ENCODE measurements at regions not wholly inside any gene's neighbourhood (a gene's known extent, or its start where the extent isn't known, plus 50 kb on each side); places are given as distances from the start of the nearest gene placed in this dataset.

DNA sequence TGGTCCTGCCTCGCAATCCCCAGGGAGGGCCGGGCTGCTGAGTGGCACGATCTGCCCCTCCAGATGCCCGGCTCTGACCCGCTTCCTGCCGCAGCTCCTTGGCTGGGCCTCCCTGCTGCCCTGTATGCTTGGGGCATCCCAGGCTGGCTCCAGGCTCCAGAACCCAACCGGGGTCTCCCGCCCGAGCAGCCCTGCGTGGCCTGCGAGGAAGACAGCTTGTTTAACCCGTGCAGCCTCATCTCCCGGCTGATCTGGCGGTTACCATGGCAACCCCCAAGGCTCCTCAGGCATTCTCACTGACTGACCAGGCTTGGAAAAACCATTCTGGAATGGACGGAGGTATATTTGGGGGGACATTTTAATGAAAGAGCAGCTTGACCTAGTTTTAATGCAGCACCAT is 232.4 kb upstream of the MYO3A start:
- peaks cover 0 to 1% (median 0%) of the 10 kb centered on the region in 7 donors for H3K9me3 Mint-ChIP-seq
- 96% methylated on average over 14 of the region's 15 CpGs for WGBS (ENCODE audit: insufficient coverage)

DNA sequence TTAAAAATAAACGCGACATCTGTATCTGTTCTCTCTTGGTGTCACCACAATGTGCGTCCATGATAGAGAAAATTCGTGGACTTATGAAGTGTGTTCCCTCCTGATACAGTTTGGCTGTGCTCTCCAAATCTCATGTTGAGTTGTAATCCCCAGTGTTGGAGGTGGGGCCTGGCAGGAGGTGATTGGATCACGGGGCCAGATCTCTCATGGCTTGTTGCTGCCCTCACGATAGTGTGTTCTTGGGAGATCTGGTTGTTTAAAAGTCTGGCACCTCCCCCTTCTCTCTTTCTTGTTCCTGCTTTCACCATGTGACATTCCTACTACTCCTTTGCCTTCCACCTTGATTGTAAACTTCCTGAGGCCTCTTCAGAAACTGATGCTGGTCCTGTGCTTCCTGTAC is 229.4 kb upstream of the MYO3A start:
- no peaks in the 10 kb centered on the region for H3K4me1 ChIP-seq (ENCODE audit: control insufficient read depth in 1 of 2, insufficient read depth in 2 of 2, low read length in 2 of 2)
- no peak for DNase-seq
- 87% methylated on average over 4 of the region's 6 CpGs for WGBS (ENCODE audit: insufficient coverage)
- no peaks in the 10 kb centered on the region for H3K79me2 ChIP-seq (ENCODE audit: insufficient read depth, low read length)
- no peaks in the 10 kb centered on the region for H3K9me3 ChIP-seq (replicated peaks in 1 of 2; ENCODE audit: control insufficient read depth in 1 of 2, insufficient read depth in 1 of 2, low read length in 2 of 2)
- H2AFZ ChIP-seq (ENCODE audit: insufficient read depth, low read depth, low read length, poor library complexity, severe bottlenecking), result no peak overlapping the region
- TF ChIP-seq, protein P1, sequence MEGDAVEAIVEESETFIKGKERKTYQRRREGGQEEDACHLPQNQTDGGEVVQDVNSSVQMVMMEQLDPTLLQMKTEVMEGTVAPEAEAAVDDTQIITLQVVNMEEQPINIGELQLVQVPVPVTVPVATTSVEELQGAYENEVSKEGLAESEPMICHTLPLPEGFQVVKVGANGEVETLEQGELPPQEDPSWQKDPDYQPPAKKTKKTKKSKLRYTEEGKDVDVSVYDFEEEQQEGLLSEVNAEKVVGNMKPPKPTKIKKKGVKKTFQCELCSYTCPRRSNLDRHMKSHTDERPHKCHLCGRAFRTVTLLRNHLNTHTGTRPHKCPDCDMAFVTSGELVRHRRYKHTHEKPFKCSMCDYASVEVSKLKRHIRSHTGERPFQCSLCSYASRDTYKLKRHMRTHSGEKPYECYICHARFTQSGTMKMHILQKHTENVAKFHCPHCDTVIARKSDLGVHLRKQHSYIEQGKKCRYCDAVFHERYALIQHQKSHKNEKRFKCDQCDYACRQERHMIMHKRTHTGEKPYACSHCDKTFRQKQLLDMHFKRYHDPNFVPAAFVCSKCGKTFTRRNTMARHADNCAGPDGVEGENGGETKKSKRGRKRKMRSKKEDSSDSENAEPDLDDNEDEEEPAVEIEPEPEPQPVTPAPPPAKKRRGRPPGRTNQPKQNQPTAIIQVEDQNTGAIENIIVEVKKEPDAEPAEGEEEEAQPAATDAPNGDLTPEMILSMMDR (IDR thresholded peaks at IDR 0.05), result no peak
- Mint-ChIP-seq H3K4me1 (no peaks in the 10 kb centered on the region), H3K27me3 (ENCODE audit: low read depth in 3 of 3) (peaks cover 0 to 1% (median 0%) of the 10 kb centered on the region in 3 donors), H3K27ac (no peak overlapping the region), H3K4me3 (no peak overlapping the region), H3K36me3 (no peaks in the 10 kb centered on the region), H3K9me3 (no peaks in the 10 kb centered on the region)
- H3K4me2 ChIP-seq (replicated peaks; ENCODE audit: extremely low read depth, low read length, poor library complexity, severe bottlenecking), result no peak overlapping the region
- no peaks in the 10 kb centered on the region for H3K27me3 ChIP-seq (ENCODE audit: control insufficient read depth in 2 of 2, insufficient read depth in 2 of 2, low read length in 2 of 2)
- no peak overlapping the region for H3K27ac ChIP-seq (ENCODE audit: low read depth in 1 of 2, low read length in 2 of 2)
- H3K4me3 ChIP-seq (replicated peaks in 1 of 3; ENCODE audit: low read depth in 2 of 3, low read length in 3 of 3), result no peak overlapping the region
- H4K20me1 ChIP-seq (ENCODE audit: insufficient read depth, low read length), result no peaks in the 10 kb centered on the region
- intact Hi-C loops (cut with micrococcal nuclease), result no loop called here
- H3K9ac ChIP-seq (ENCODE audit: insufficient read depth, low read length, poor library complexity, severe bottlenecking), result no peak overlapping the region
- H3K36me3 ChIP-seq (replicated peaks in 1 of 2; ENCODE audit: control insufficient read depth in 1 of 2, insufficient read depth in 2 of 2, low read length in 2 of 2), result no peaks in the 10 kb centered on the region

More for the DNA sequence above, 232.4 kb upstream of the MYO3A start:
- H3K4me2 ChIP-seq (replicated peaks; ENCODE audit: extremely low read depth, low read length, poor library complexity, severe bottlenecking), result no peak overlapping the region
- intact Hi-C loops (cut with micrococcal nuclease), result no loop called here
- H3K4me3 Mint-ChIP-seq, result no peak overlapping the region
- no peak for DNase-seq
- no peak overlapping the region for H3K9ac ChIP-seq (ENCODE audit: insufficient read depth, low read length, poor library complexity, severe bottlenecking)
- no peaks in the 10 kb centered on the region for H3K4me1 ChIP-seq (ENCODE audit: control insufficient read depth in 1 of 2, insufficient read depth in 2 of 2, low read length in 2 of 2)
- no peaks in the 10 kb centered on the region for H3K36me3 ChIP-seq (replicated peaks in 1 of 2; ENCODE audit: control insufficient read depth in 1 of 2, insufficient read depth in 2 of 2, low read length in 2 of 2)
- H3K27me3 Mint-ChIP-seq (ENCODE audit: low read depth in 3 of 3), result peaks cover 1 to 2% (median 2%) of the 10 kb centered on the region in 3 donors
- H3K27ac Mint-ChIP-seq, result no peak overlapping the region
- no peak overlapping the region for H3K27ac ChIP-seq (ENCODE audit: low read depth in 1 of 2, low read length in 2 of 2)
- H4K20me1 ChIP-seq (ENCODE audit: insufficient read depth, low read length), result no peaks in the 10 kb centered on the region
- H3K9me3 ChIP-seq (replicated peaks in 1 of 2; ENCODE audit: control insufficient read depth in 1 of 2, insufficient read depth in 1 of 2, low read length in 2 of 2), result no peaks in the 10 kb centered on the region
- TF ChIP-seq, protein P1 (IDR thresholded peaks at IDR 0.05), result no peak
- H3K27me3 ChIP-seq (ENCODE audit: control insufficient read depth in 2 of 2, insufficient read depth in 2 of 2, low read length in 2 of 2), result no peaks in the 10 kb centered on the region
- no peaks in the 10 kb centered on the region for H3K4me1 Mint-ChIP-seq
- no peak overlapping the region for H2AFZ ChIP-seq (ENCODE audit: insufficient read depth, low read depth, low read length, poor library complexity, severe bottlenecking)
- no peaks in the 10 kb centered on the region for H3K79me2 ChIP-seq (ENCODE audit: insufficient read depth, low read length)
- no peak overlapping the region for H3K4me3 ChIP-seq (replicated peaks in 1 of 3; ENCODE audit: low read depth in 2 of 3, low read length in 3 of 3)
- H3K36me3 Mint-ChIP-seq, result no peaks in the 10 kb centered on the region
